SJCRH30 (cell line): ENCODE measurements at regions not wholly inside any gene's neighbourhood (a gene's known extent, or its start where the extent isn't known, plus 50 kb on each side); places are given as distances from the start of the nearest gene placed in this dataset.

Experiments used
- DNase-seq, 2 experiments: peaks; one replicate each; pipeline ENCODE4 v3.0.0-alpha.2; 2015 to 2020
- H3K27ac ChIP-seq: fragments of 250-450 bp; sonication (Bioruptor Pico); 2 replicates; pipeline ENCODE4 v1.5.1; 2020; ENCODE audit warnings: mild to moderate bottlenecking, moderate library complexity
- H3K27me3 ChIP-seq: fragments of 250-450 bp; sonication (Bioruptor Pico); 2 replicates; pipeline ENCODE4 v1.5.1; 2020; ENCODE audit warnings: mild to moderate bottlenecking, moderate library complexity
- H3K36me3 ChIP-seq: fragments of 250-450 bp; sonication (Bioruptor Pico); 2 replicates; pipeline ENCODE4 v1.5.1; 2020; ENCODE audit warnings: mild to moderate bottlenecking, moderate library complexity
- H3K4me1 ChIP-seq: fragments of 250-450 bp; sonication (Bioruptor Pico); 2 replicates; pipeline ENCODE4 v1.5.1; 2020; ENCODE audit warnings: mild to moderate bottlenecking, moderate library complexity
- H3K4me3 ChIP-seq: fragments of 250-450 bp; sonication (Bioruptor Pico); 2 replicates; pipeline ENCODE4 v1.5.1; 2020; ENCODE audit warnings: mild to moderate bottlenecking, moderate library complexity
- H3K9me3 ChIP-seq: fragments of 250-450 bp; sonication (Bioruptor Pico); replicated peaks from 2 replicates; pipeline ENCODE4 v1.5.1; 2020; ENCODE audit warnings: mild to moderate bottlenecking, moderate library complexity

GRCh38 chr7:69190025-69190424 is 408.2 kb upstream of the AUTS2 start:
- no peaks in the 10 kb centered on the region for H3K27me3 ChIP-seq
- H3K4me1 ChIP-seq = no peaks in the 10 kb centered on the region
- DNase-seq = no peak
- H3K27ac ChIP-seq = no peak overlapping the region
- no peak overlapping the region for H3K4me3 ChIP-seq
- H3K36me3 ChIP-seq = no peaks in the 10 kb centered on the region
- H3K9me3 ChIP-seq = no peaks in the 10 kb centered on the region; the same call in 1 of the 2 replicates

GRCh38 chr7:69190763-69191162 is 407.5 kb upstream of the AUTS2 start:
- no peaks in the 10 kb centered on the region for H3K4me1 ChIP-seq

GRCh38 chr7:69192134-69192533 is 406.1 kb upstream of the AUTS2 start:
- no peak for DNase-seq
- Histone ChIP-seq H3K4me3 (no peak overlapping the region), H3K9me3 (no peaks in the 10 kb centered on the region; the same call in 1 of the 2 replicates), H3K27ac (no peak overlapping the region), H3K36me3 (no peaks in the 10 kb centered on the region), H3K4me1 (no peaks in the 10 kb centered on the region), H3K27me3 (no peaks in the 10 kb centered on the region)

More at GRCh38 chr7:69190763-69191162, 407.5 kb upstream of the AUTS2 start:
- no peak overlapping the region for H3K27ac ChIP-seq
- DNase-seq = no peak
- no peaks in the 10 kb centered on the region for H3K27me3 ChIP-seq
- no peaks in the 10 kb centered on the region for H3K36me3 ChIP-seq
- no peak overlapping the region for H3K4me3 ChIP-seq
- H3K9me3 ChIP-seq = no peaks in the 10 kb centered on the region; the same call in 1 of the 2 replicates

- H3K27ac ChIP-seq = no peak overlapping the region
- H3K27me3 ChIP-seq = no peaks in the 10 kb centered on the region
- H3K4me3 ChIP-seq = no peak overlapping the region
- no peaks in the 10 kb centered on the region; the same call in 1 of the 2 replicates for H3K9me3 ChIP-seq
- no peak for DNase-seq
- H3K4me1 ChIP-seq = no peaks in the 10 kb centered on the region
- H3K36me3 ChIP-seq = no peaks in the 10 kb centered on the region
Observed at GRCh38 chr7:69193061-69193460, 405.2 kb upstream of the AUTS2 start.

- no peaks in the 10 kb centered on the region for H3K4me1 ChIP-seq
- no peak overlapping the region for H3K4me3 ChIP-seq
- H3K9me3 ChIP-seq = 0 out of 2 replicates have a peak, but pooled peaks cover 4% of the 10 kb centered on the region
- no peaks in the 10 kb centered on the region for H3K27me3 ChIP-seq
- no peak overlapping the region for H3K27ac ChIP-seq
- H3K36me3 ChIP-seq = no peaks in the 10 kb centered on the region
- DNase-seq = no peak
Observed at GRCh38 chr7:69196593-69196992, 401.7 kb upstream of the AUTS2 start.

GRCh38 chr7:69198250-69198649 is 400.0 kb upstream of the AUTS2 start:
- Histone ChIP-seq H3K27me3 (no peaks in the 10 kb centered on the region), H3K27ac (no peak overlapping the region)
- DNase-seq = no peak

GRCh38 chr7:69199041-69199440 is 399.2 kb upstream of the AUTS2 start:
- H3K4me1 ChIP-seq = no peaks in the 10 kb centered on the region
- H3K9me3 ChIP-seq = 0 out of 2 replicates have a peak, but pooled peaks cover 4% of the 10 kb centered on the region
- no peak overlapping the region for H3K4me3 ChIP-seq
- H3K27me3 ChIP-seq = no peaks in the 10 kb centered on the region
- DNase-seq = no peak
- H3K36me3 ChIP-seq = no peaks in the 10 kb centered on the region
- no peak overlapping the region for H3K27ac ChIP-seq

More at GRCh38 chr7:69198250-69198649, 400.0 kb upstream of the AUTS2 start:
- H3K4me1 ChIP-seq = no peaks in the 10 kb centered on the region
- 0 out of 2 replicates have a peak, but pooled peaks cover 4% of the 10 kb centered on the region for H3K9me3 ChIP-seq
- no peak overlapping the region for H3K4me3 ChIP-seq
- H3K36me3 ChIP-seq = no peaks in the 10 kb centered on the region

- no peak overlapping the region for H3K4me3 ChIP-seq
- no peaks in the 10 kb centered on the region for H3K36me3 ChIP-seq
- 0 out of 2 replicates have a peak, but pooled peaks cover 4% of the 10 kb centered on the region for H3K9me3 ChIP-seq
- no peaks in the 10 kb centered on the region for H3K27me3 ChIP-seq
- no peaks in the 10 kb centered on the region for H3K4me1 ChIP-seq
- H3K27ac ChIP-seq = no peak overlapping the region
- no peak for DNase-seq
Observed at GRCh38 chr7:69199661-69200060, 398.6 kb upstream of the AUTS2 start.

GRCh38 chr7:69203871-69204270 is 394.4 kb upstream of the AUTS2 start:
- no peak for DNase-seq
- H3K4me1 ChIP-seq = no peaks in the 10 kb centered on the region
- H3K27me3 ChIP-seq = no peaks in the 10 kb centered on the region
- no peaks in the 10 kb centered on the region for H3K36me3 ChIP-seq
- H3K27ac ChIP-seq = no peak overlapping the region
- 0 out of 2 replicates have a peak, but pooled peaks cover under 1% of the 10 kb centered on the region for H3K9me3 ChIP-seq
- no peak overlapping the region for H3K4me3 ChIP-seq

- peak in 1 of 2 experiments; percentile 5 for DNase-seq
- no peaks in the 10 kb centered on the region for H3K27me3 ChIP-seq
- no peaks in the 10 kb centered on the region for H3K4me1 ChIP-seq
- no peak overlapping the region for H3K4me3 ChIP-seq
- H3K9me3 ChIP-seq = no peaks in the 10 kb centered on the region
- H3K27ac ChIP-seq = no peak overlapping the region
- no peaks in the 10 kb centered on the region for H3K36me3 ChIP-seq
Observed at GRCh38 chr7:69204943-69205342, 393.3 kb upstream of the AUTS2 start.

- Histone ChIP-seq H3K27me3 (no peaks in the 10 kb centered on the region), H3K9me3 (no peaks in the 10 kb centered on the region), H3K36me3 (no peaks in the 10 kb centered on the region), H3K27ac (no peak overlapping the region), H3K4me1 (no peaks in the 10 kb centered on the region), H3K4me3 (no peak overlapping the region)
- DNase-seq = no peak
Observed at GRCh38 chr7:69205581-69205980, 392.7 kb upstream of the AUTS2 start.

- H3K4me1 ChIP-seq = no peaks in the 10 kb centered on the region
- H3K36me3 ChIP-seq = no peaks in the 10 kb centered on the region
- no peak overlapping the region for H3K4me3 ChIP-seq
- no peak overlapping the region for H3K27ac ChIP-seq
- no peaks in the 10 kb centered on the region for H3K27me3 ChIP-seq
- no peak for DNase-seq
- H3K9me3 ChIP-seq = no peaks in the 10 kb centered on the region
Observed at GRCh38 chr7:69208276-69208675, 390.0 kb upstream of the AUTS2 start.

GRCh38 chr7:69208848-69209247 is 389.4 kb upstream of the AUTS2 start:
- no peak for DNase-seq
- H3K27me3 ChIP-seq = no peaks in the 10 kb centered on the region

GRCh38 chr7:69211336-69211735 is 386.9 kb upstream of the AUTS2 start:
- no peak for DNase-seq
- H3K9me3 ChIP-seq = no peaks in the 10 kb centered on the region

More at GRCh38 chr7:69208848-69209247, 389.4 kb upstream of the AUTS2 start:
- no peaks in the 10 kb centered on the region for H3K4me1 ChIP-seq
- no peak overlapping the region for H3K27ac ChIP-seq
- no peaks in the 10 kb centered on the region for H3K36me3 ChIP-seq
- H3K9me3 ChIP-seq = no peaks in the 10 kb centered on the region
- H3K4me3 ChIP-seq = no peak overlapping the region

GRCh38 chr7:69211739-69212138 is 386.5 kb upstream of the AUTS2 start:
- Histone ChIP-seq H3K9me3 (no peaks in the 10 kb centered on the region), H3K27me3 (no peaks in the 10 kb centered on the region), H3K27ac (no peak overlapping the region), H3K4me3 (no peak overlapping the region), H3K36me3 (no peaks in the 10 kb centered on the region), H3K4me1 (no peaks in the 10 kb centered on the region)
- DNase-seq = peak; percentile 29 to 37

More at GRCh38 chr7:69211336-69211735, 386.9 kb upstream of the AUTS2 start:
- Histone ChIP-seq H3K27ac (no peak overlapping the region), H3K36me3 (no peaks in the 10 kb centered on the region), H3K4me1 (no peaks in the 10 kb centered on the region), H3K4me3 (no peak overlapping the region), H3K27me3 (no peaks in the 10 kb centered on the region)

GRCh38 chr7:69213878-69214277 is 384.4 kb upstream of the AUTS2 start:
- DNase-seq = no peak
- Histone ChIP-seq H3K27ac (no peak overlapping the region), H3K4me1 (no peaks in the 10 kb centered on the region), H3K4me3 (no peak overlapping the region), H3K9me3 (no peaks in the 10 kb centered on the region), H3K36me3 (no peaks in the 10 kb centered on the region), H3K27me3 (no peaks in the 10 kb centered on the region)
